ENCODE measurements at regions not wholly inside any gene's neighbourhood (a gene's known extent, or its start where the extent isn't known, plus 50 kb on each side); places are given as distances from the start of the nearest gene placed in this dataset.

DNA sequence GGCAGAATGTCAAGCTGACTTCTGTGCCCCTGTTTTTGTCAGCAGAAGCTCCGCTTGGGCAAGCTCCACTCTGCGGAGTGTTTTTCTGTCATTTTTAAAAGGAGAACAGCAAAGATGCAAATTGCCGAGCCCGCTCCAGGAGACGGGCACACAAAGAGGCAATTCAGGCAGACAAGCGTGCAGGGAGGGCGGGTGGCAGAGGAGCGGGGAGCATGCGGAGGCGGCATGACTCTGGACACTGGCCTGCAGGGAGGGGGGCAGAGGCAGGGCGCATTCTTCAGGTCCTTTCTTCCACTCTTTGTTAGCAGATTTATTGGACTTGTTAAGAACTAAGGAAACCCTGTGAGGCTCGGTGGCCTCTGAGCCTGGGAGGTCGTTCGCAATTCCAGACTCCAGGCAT lies 187.3 kb upstream of the RMST start:
- intact Hi-C loops (cut with DNase I) = no loop called here
- Histone ChIP-seq H3K36me3 (no peaks in the 10 kb centered on the region), H3K9me3 (no peaks in the 10 kb centered on the region), H3K27ac (no peak overlapping the region), H3K4me1 (no peaks in the 10 kb centered on the region), H3K4me3 (no peak overlapping the region), H3K27me3 (no peaks in the 10 kb centered on the region)
- DNase-seq (ENCODE audit: low spot score in 2 of 2) = no peak
- TF ChIP-seq CTCF (IDR thresholded peaks at IDR 0.05) = no peak

GRCh38 chr12:97275728-97276590 lies 186.6 kb upstream of the RMST start:
- intact Hi-C loops (cut with DNase I) = no loop called here
- H3K27me3 ChIP-seq = no peaks in the 10 kb centered on the region
- no peaks in the 10 kb centered on the region for H3K4me1 ChIP-seq
- no peak overlapping the region for H3K4me3 ChIP-seq
- TF ChIP-seq CTCF (IDR thresholded peaks at IDR 0.05) = no peak
- DNase-seq (ENCODE audit: low spot score in 2 of 2) = no peak
- H3K36me3 ChIP-seq = no peaks in the 10 kb centered on the region
- H3K27ac ChIP-seq = no peak overlapping the region
- H3K9me3 ChIP-seq = no peaks in the 10 kb centered on the region

DNA sequence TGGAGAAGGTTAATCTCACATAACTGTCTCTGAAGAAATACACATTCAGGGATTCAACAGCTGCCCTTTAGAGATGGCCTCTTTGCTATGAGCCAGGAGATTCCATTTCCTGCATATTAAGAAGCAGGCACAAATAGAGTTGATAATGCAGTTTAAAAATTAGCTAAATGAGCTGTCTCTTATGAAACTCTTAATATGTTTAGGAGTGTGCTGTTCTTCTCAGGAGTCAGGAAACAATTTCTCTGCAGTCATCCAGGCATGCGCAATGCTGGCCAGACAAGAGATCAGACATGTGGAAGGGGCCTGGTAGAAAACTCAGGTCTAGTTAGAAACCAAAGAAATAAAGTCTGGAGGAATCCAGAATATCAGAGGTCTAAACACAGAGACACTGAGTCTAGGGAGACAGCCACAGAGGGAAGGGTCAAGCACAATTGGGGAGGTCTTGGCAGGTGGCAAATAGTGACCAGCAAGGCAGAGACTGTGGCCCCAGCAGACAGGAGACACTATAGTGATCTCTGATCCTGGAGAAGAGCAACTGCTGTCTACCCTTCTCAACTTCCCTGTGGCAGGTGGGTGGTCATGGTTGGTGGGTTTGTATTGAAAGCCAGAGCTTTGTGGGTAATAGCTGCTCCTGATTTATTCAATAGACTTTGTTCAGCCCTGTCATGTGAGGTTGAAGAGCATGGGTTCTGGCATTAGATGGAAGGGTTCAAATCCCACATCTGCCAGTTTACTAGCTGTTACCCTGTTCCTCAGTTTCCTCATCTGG lies 185.8 kb upstream of the RMST start:
- intact Hi-C loops (cut with DNase I) = no loop called here

DNA sequence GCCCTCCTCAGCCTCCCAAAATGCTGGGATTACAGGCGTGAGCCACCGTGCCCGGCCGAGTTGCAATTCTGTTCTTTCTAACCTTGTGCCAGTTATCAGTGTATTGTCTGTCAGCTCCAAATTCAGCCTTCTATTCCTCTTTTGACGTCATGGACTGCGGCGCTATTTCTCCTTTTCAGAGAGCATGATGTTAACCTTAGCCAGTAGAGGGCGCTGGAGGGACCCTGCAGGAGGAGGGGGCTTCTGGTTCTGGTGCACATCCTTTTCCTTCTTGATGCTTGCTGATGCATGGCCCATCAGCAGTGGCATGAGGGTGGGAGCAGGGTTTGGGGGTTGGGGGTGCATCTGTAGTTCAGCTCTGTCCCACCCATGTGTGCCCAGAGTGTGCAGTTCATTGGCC lies 179.3 kb upstream of the RMST start:
- H3K9me3 ChIP-seq = no peaks in the 10 kb centered on the region
- DNase-seq (ENCODE audit: low spot score in 2 of 2) = no peak
- no peak for TF ChIP-seq CTCF (IDR thresholded peaks at IDR 0.05)
- H3K4me1 ChIP-seq = no peaks in the 10 kb centered on the region
- no peak overlapping the region for H3K4me3 ChIP-seq
- no peaks in the 10 kb centered on the region for H3K27me3 ChIP-seq
- H3K27ac ChIP-seq = no peak overlapping the region
- no peaks in the 10 kb centered on the region for H3K36me3 ChIP-seq
- intact Hi-C loops (cut with DNase I) = no loop called here

More for the DNA sequence above, 185.8 kb upstream of the RMST start:
- Histone ChIP-seq H3K4me3 (no peak overlapping the region), H3K27me3 (no peaks in the 10 kb centered on the region), H3K4me1 (no peaks in the 10 kb centered on the region), H3K9me3 (no peaks in the 10 kb centered on the region), H3K27ac (no peak overlapping the region), H3K36me3 (no peaks in the 10 kb centered on the region)
- no peak for DNase-seq (ENCODE audit: low spot score in 2 of 2)
- no peak for TF ChIP-seq CTCF (IDR thresholded peaks at IDR 0.05)

DNA sequence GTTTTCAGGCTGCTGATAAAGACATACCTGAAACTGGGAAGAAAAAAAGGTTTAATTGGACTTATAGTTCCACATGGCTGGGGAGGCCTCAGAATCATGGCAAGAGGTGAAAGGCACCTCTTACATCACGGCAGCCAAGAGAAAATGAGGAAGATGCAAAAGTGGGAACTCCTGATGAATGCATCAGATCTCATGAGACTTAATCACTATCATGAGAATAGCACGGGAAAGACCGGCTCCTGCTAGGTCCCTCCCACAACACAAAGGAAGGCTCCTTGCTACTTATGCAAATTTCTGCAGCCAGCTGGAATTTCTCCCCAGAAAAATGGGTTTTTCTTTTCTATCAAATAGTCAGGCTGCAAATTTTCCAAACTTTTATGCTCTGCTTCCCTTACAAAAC lies 174.1 kb upstream of the RMST start:
- no peak for TF ChIP-seq CTCF (IDR thresholded peaks at IDR 0.05)
- no peak overlapping the region for H3K4me3 ChIP-seq
- intact Hi-C loops (cut with DNase I) = no loop called here
- H3K9me3 ChIP-seq = no peaks in the 10 kb centered on the region
- H3K27ac ChIP-seq = no peak overlapping the region
- H3K36me3 ChIP-seq = no peaks in the 10 kb centered on the region
- no peaks in the 10 kb centered on the region for H3K4me1 ChIP-seq
- no peaks in the 10 kb centered on the region for H3K27me3 ChIP-seq
- DNase-seq (ENCODE audit: low spot score in 2 of 2) = no peak

All from ascending aorta (tissue), 2 donors.